HFFc6 (cell line): ENCODE measurements at regions not wholly inside any gene's neighbourhood (a gene's known extent, or its start where the extent isn't known, plus 50 kb on each side); places are given as distances from the start of the nearest gene placed in this dataset.

Source experiments
- DNase-seq: peaks from one replicate; pipeline ENCODE4 v3.0.0-alpha.2; 2018
- H3K27ac Mint-ChIP-seq: 2 replicates; pipeline ENCODE4 v1.8.0; 2020; ENCODE audit warnings: mild to moderate bottlenecking, mixed read lengths
- H3K27me3 Mint-ChIP-seq: 2 replicates; pipeline ENCODE4 v1.8.0; 2021; ENCODE audit warnings: mild to moderate bottlenecking, moderate library complexity, mixed read lengths; ENCODE audit not compliant: insufficient read depth
- H3K36me3 Mint-ChIP-seq: 2 replicates; pipeline ENCODE4 v1.8.0; 2021; ENCODE audit warnings: low read depth, mixed read lengths
- H3K4me1 Mint-ChIP-seq: 2 replicates; pipeline ENCODE4 v1.8.0; 2020; ENCODE audit warnings: low read depth, mixed read lengths
- H3K4me3 Mint-ChIP-seq: 2 replicates; pipeline ENCODE4 v1.8.0; 2020; ENCODE audit warnings: mild to moderate bottlenecking, moderate library complexity, mixed read lengths
- H3K9me3 Mint-ChIP-seq: 2 replicates; pipeline ENCODE4 v1.8.0; 2020; ENCODE audit warnings: mild to moderate bottlenecking, mixed read lengths
- TF ChIP-seq, protein P1 (sequence below): fragments of 200-600 bp; sonication (generic); IDR thresholded peaks from 2 replicates; pipeline ENCODE4 v1.5.0; 2021; ENCODE audit warnings: antibody characterized with exemption, mild to moderate bottlenecking

DNA sequence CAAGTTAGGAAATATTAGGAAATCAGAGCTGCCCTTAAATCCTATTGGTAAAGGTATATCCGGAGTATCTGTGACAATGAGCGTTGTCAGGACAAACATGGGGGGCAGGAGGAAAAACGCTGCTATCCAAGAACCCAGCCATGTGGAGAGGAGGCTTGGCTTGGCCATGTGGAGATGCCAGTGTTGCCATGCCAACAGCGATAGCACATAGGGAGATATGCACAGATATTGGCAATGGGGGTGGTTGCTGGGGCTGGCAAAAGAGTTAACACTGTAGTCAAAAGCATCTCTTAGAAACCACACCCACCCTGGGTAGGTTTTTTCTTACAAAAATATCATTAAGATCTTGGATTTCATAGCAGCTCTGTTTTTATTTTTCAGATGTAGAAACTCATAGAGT is 106.4 kb upstream of the ASTN2 start:
- TF ChIP-seq, protein P1, sequence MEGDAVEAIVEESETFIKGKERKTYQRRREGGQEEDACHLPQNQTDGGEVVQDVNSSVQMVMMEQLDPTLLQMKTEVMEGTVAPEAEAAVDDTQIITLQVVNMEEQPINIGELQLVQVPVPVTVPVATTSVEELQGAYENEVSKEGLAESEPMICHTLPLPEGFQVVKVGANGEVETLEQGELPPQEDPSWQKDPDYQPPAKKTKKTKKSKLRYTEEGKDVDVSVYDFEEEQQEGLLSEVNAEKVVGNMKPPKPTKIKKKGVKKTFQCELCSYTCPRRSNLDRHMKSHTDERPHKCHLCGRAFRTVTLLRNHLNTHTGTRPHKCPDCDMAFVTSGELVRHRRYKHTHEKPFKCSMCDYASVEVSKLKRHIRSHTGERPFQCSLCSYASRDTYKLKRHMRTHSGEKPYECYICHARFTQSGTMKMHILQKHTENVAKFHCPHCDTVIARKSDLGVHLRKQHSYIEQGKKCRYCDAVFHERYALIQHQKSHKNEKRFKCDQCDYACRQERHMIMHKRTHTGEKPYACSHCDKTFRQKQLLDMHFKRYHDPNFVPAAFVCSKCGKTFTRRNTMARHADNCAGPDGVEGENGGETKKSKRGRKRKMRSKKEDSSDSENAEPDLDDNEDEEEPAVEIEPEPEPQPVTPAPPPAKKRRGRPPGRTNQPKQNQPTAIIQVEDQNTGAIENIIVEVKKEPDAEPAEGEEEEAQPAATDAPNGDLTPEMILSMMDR, result no peak
- no peaks in the 10 kb centered on the region for H3K4me1 Mint-ChIP-seq

DNA sequence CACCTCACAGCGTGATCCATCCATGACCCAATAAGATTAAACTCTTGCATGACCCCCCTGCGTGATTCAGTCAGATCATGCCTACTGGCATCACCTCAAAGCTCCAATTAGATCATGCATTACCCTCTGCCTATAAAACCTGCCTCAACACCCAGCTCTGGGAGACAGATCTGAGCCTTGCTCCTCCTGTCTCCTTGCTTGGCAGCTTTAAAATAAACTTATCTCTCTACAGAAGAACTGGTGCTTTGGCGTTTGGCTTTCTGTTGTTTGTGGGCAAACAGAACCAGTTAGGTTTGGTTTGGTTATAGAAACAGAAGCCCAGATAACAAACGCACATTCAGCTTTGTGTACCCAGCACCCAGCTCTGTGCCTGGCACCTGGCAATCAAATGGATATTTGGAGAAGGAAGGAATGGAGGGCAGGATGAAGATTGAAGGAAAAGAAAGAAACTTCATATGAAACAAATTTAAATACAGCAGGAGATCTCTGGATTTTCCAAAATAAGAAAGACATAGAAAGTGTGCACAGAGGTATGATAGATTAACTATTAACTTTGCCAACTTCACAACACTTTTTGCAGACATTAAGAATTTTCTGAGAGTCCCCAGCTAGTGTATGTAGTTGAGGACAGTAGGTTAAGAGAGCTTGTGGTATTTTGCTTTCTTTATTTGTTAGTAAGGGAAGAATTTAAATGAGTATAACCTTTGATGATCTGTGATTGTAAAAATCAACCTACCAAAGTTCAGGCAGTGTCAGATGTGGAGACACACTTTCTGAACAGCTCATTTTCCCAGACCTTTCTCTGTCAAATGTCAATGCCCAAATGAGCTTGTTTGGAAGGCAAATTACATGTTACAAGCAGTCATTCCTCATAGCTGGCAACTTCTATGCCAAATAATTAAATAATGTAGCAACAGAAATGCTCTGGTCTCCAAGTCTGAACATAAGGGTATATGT is 102.1 kb upstream of the ASTN2 start:
- Mint-ChIP-seq H3K27me3 (peaks cover 2% of the 10 kb centered on the region), H3K27ac (no peak overlapping the region), H3K4me1 (no peaks in the 10 kb centered on the region), H3K9me3 (peaks cover 42% of the 10 kb centered on the region), H3K36me3 (no peaks in the 10 kb centered on the region), H3K4me3 (no peak overlapping the region)
- DNase-seq, result no peak
- TF ChIP-seq, protein P1, result no peak

More for the DNA sequence above, 106.4 kb upstream of the ASTN2 start:
- H3K4me3 Mint-ChIP-seq, result no peak overlapping the region
- no peaks in the 10 kb centered on the region for H3K36me3 Mint-ChIP-seq
- H3K27me3 Mint-ChIP-seq, result peaks cover 2% of the 10 kb centered on the region; the same call in 1 of the 2 replicates
- DNase-seq, result no peak
- H3K9me3 Mint-ChIP-seq, result peaks cover 52% of the 10 kb centered on the region
- H3K27ac Mint-ChIP-seq, result no peak overlapping the region

DNA sequence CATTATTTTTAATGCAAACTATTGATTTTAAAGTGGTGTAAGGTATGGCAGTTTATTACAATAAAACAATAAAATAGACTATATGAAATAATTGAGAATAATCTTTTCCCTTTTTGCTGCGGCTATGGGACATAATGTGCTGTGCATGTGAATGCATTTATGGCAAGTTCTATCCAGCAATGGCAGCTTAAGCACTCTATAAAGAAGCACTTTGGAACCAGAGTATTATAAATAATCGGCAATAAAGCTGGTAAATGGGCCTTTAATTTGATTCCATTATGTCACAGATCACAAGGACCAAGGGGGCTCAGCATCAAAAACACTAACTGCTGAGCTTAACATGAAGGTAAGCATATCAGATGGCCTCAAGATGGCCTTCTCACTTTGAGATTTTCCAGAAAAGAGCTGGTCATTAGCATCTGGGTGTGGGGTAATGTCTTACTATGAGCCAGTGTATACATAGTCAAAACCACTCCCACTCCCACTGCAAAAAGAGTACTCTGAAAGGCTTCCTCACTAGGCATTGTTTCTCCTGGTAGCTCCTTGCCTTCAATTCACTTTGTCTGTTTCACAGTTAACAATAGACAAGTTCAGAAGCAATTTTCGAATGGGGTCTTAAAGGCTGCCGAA is 97.1 kb upstream of the ASTN2 start:
- H3K4me1 Mint-ChIP-seq, result no peaks in the 10 kb centered on the region
- TF ChIP-seq, protein P1, result no peak
- DNase-seq, result no peak
- H3K27me3 Mint-ChIP-seq, result no peaks in the 10 kb centered on the region; the same call in 1 of the 2 replicates
- H3K4me3 Mint-ChIP-seq, result no peak overlapping the region
- peaks cover 38% of the 10 kb centered on the region for H3K9me3 Mint-ChIP-seq
- H3K36me3 Mint-ChIP-seq, result peaks cover 8% of the 10 kb centered on the region
- no peak overlapping the region for H3K27ac Mint-ChIP-seq

DNA sequence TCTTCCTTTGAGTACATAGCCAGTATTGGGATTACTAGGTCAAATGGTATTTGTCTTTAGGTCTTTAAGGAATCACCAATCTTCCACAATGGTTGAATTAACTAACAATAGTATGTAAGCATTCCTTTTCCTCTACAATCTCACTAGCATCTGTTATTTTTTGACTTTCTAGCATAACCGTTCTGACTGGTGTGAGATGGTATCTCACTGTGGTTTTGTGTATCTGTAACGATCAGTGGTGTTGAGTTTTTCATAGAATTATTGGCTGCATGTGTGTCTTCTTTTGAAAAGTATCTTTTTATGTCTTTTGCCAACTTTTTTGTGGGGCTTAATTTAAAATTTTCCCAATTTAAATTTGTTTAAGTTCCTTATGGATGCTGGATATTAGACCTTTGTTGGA is 81.5 kb upstream of the ASTN2 start:
- no peaks in the 10 kb centered on the region for H3K36me3 Mint-ChIP-seq
- TF ChIP-seq, protein P1, result no peak
- no peak overlapping the region for H3K4me3 Mint-ChIP-seq
- no peaks in the 10 kb centered on the region for H3K4me1 Mint-ChIP-seq
- no peak for DNase-seq
- peaks cover 23% of the 10 kb centered on the region for H3K9me3 Mint-ChIP-seq
- no peak overlapping the region for H3K27ac Mint-ChIP-seq
- no peaks in the 10 kb centered on the region; the same call in 1 of the 2 replicates for H3K27me3 Mint-ChIP-seq

DNA sequence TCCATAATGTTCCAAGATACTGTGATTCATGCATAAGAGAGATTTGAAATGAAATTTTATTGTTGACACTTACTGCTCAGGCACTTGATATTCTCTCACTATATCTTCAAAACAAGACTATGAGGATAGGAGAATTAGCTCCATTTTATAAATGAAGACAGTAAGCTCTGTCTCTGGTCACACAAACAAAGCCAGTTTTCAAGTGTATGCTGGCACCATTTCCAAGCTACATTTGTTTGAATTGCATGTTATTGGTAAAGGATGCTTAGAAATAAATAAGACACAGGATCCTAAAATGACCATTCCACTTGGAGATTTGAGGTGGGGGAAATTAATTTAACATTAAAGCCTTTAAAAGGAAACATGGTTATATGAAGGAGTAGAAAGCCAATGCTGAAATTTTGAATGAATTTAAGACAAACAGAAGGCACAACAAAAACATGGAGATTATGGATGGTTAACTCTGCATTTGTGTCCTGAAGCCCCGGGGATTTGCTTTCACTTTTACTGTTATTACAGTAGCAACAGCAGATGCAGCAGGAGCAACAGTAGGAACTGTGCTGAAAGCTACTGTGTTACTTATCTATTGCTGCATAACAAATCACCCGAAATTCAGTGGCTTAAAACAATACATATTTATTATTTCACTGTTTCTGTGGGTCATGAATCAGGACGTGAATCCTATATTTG is 79.7 kb upstream of the ASTN2 start:
- Mint-ChIP-seq H3K4me3 (no peak overlapping the region), H3K4me1 (no peaks in the 10 kb centered on the region), H3K36me3 (no peaks in the 10 kb centered on the region), H3K9me3 (peaks cover 25% of the 10 kb centered on the region), H3K27ac (no peak overlapping the region), H3K27me3 (no peaks in the 10 kb centered on the region; the same call in 1 of the 2 replicates)
- TF ChIP-seq, protein P1, result no peak
- no peak for DNase-seq
